Right atrium auricular region (tissue), 2 donors: ENCODE measurements at regions not wholly inside any gene's neighbourhood (a gene's known extent, or its start where the extent isn't known, plus 50 kb on each side); places are given as distances from the start of the nearest gene placed in this dataset.

Experiments used
- DNase-seq: peaks from one replicate; pipeline ENCODE4 v3.0.0-alpha.2; 2019; ENCODE audit warnings: low spot score
- H3K27ac ChIP-seq, 2 donors: fragments of 200-600 bp; sonication (generic); 1 replicate in 1 of 2; 2 replicates in 1 of 2; pipeline ENCODE4 v1.5.1; 2016 to 2019
- H3K27me3 ChIP-seq, 2 donors: fragments of 200-600 bp; sonication (generic); one replicate each; pipeline versions ENCODE4 v1.5.1 to v1.6.0; 2017 to 2019
- H3K36me3 ChIP-seq: fragments of 200-600 bp; sonication (generic); one replicate; pipeline ENCODE4 v1.5.1; 2016
- H3K4me1 ChIP-seq, 2 donors: fragments of 200-600 bp; sonication (generic); one replicate each; pipeline versions ENCODE4 v1.5.1 to v1.6.0; 2017 to 2019
- H3K4me3 ChIP-seq, 2 donors: fragments of 200-600 bp; sonication (generic); 1 replicate in 1 of 2; 2 replicates in 1 of 2; pipeline ENCODE4 v1.5.1; 2017 to 2019; ENCODE audit warnings: mild to moderate bottlenecking in 1 of 2, moderate library complexity in 1 of 2
- H3K9me3 ChIP-seq, 2 donors: fragments of 200-600 bp; sonication (generic); one replicate each; pipeline ENCODE4 v1.5.1; 2019
- TF ChIP-seq, protein P1 (sequence below), 2 donors: fragments of 200-600 bp; sonication (generic); IDR thresholded peaks; one replicate each; pipeline ENCODE4 v1.5.1; 2019; ENCODE audit warnings: antibody characterized with exemption in 2 of 2

DNA sequence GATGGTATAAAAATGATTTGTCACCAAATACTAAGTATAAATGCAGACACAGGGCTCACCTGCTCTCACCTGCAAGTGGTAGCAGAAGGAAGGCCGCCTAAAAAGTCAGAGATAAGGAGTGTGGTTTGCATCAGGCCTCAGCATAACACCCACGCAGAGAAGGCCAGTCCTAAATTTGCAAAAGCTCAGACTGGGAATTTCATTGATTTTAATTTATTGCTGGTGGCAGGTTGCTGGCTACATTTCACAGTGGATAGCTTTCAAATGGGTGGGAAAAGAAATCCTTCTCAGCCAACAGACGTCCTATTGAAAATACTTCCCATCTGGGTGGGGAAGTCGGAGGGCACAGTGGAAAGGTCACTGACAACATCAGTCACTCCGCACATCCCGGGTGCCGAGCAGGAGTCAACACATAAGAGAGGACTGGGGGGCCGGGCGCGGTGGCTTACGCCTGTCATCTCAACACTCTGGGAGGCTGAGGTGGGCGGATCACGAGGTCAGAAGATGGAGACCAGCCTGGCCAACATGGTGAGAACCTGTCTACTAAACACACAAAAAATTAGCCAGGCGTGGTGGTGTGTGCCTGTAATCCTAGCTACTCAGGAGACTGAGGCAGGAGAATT, 561.8 kb upstream of the MKI67 start:
- Histone ChIP-seq H3K27me3 (no peaks in the 10 kb centered on the region), H3K4me3 (no peak overlapping the region)

DNA sequence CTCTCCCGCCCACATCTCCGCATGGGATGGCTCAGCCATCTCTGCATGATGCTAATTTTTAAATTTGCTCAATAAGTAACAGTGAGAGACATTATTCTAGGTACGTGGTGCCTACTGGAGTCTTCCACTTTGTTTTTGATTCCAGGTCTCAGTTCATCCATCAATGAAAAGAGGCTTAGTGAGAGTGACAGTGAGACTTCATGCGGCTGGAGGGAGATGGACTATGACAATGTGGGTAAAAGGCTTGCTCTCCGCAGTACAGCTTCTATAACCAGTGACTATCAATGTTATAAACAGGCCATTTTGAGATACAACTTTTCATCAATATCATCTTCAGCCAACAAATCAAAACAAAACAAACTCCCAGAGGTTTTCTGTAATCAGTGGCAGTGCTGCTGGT, 563.4 kb upstream of the MKI67 start:
- TF ChIP-seq, protein P1, sequence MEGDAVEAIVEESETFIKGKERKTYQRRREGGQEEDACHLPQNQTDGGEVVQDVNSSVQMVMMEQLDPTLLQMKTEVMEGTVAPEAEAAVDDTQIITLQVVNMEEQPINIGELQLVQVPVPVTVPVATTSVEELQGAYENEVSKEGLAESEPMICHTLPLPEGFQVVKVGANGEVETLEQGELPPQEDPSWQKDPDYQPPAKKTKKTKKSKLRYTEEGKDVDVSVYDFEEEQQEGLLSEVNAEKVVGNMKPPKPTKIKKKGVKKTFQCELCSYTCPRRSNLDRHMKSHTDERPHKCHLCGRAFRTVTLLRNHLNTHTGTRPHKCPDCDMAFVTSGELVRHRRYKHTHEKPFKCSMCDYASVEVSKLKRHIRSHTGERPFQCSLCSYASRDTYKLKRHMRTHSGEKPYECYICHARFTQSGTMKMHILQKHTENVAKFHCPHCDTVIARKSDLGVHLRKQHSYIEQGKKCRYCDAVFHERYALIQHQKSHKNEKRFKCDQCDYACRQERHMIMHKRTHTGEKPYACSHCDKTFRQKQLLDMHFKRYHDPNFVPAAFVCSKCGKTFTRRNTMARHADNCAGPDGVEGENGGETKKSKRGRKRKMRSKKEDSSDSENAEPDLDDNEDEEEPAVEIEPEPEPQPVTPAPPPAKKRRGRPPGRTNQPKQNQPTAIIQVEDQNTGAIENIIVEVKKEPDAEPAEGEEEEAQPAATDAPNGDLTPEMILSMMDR (IDR thresholded peaks at IDR 0.05), result no peak
- no peak for DNase-seq
- H3K27me3 ChIP-seq, result no peaks in the 10 kb centered on the region
- no peaks in the 10 kb centered on the region for H3K36me3 ChIP-seq
- no peak overlapping the region for H3K4me3 ChIP-seq
- no peaks in the 10 kb centered on the region for H3K4me1 ChIP-seq
- no peaks in the 10 kb centered on the region for H3K9me3 ChIP-seq
- H3K27ac ChIP-seq, result no peak overlapping the region

More for the DNA sequence above, 561.8 kb upstream of the MKI67 start:
- no peak overlapping the region for H3K27ac ChIP-seq
- no peaks in the 10 kb centered on the region for H3K9me3 ChIP-seq
- no peak for DNase-seq
- TF ChIP-seq, protein P1 (IDR thresholded peaks at IDR 0.05), result no peak
- H3K4me1 ChIP-seq, result no peaks in the 10 kb centered on the region
- no peaks in the 10 kb centered on the region for H3K36me3 ChIP-seq

DNA sequence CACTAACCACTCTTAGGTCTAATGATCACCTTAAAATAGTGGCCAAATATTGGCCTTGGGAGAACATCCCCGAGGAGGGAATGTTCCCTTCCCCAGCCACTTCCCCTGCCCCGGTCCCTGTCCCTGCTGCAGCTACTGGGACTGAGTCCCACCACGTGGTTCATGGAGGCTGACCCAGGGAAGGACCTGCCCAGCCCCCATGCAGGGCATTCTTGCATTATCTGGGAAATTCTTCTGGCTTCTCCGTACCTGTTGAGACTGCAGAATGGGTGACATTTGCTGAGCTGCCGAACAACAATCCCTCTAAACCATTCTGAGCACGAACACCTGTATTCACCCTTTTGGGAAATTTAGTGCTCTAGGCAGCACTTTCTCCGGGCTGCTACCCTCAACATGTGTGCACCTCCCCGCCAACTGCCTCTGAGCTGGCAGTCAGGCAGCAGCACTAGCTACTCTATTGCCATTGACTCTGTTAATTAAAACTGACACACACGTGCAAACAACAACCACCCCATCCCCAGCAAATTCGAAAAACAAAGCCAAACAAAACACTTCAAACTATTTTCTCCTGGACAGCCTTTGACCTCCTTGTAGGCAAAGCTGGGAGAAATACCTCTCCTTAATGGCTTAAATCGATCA, 567.4 kb upstream of the MKI67 start:
- H3K27me3 ChIP-seq, result no peaks in the 10 kb centered on the region
- no peaks in the 10 kb centered on the region for H3K4me1 ChIP-seq
- H3K27ac ChIP-seq, result no peak overlapping the region
- no peaks in the 10 kb centered on the region for H3K9me3 ChIP-seq
- H3K36me3 ChIP-seq, result no peaks in the 10 kb centered on the region
- TF ChIP-seq, protein P1 (IDR thresholded peaks at IDR 0.05), result no peak
- H3K4me3 ChIP-seq, result no peak overlapping the region
- DNase-seq, result no peak

DNA sequence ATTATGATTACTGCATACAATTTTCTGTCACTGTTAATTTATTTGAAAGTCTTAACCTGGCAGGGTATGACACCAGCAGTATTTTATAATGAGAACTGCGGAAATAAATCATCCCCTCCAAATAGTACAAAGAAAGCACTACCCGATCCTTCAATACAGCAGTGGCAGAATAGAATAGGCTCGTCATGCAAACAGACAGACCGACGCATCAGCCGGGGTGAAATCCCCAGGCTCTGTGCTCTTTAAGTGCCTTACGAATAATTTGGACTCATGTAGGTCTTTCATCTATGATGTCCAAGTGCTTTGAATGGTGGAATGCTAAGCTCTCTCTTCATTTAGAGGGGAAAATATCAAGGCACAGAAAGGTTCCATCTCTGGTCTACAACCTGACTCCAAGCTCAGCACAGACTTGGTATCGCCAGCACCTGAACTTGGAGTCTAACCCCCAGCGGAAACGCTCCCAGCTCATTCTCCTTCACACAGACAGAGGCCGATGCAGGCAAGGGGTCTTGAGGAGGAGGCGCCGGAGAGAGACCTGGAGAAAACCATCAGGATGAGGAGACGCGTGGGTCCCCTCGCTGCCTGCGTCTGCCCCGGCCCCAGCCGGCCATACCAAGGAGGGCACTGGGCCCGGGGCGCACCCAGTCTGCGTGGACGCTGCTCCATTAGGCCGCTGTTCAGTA, 568.1 kb upstream of the MKI67 start:
- H3K27ac ChIP-seq, result no peak overlapping the region
- H3K4me3 ChIP-seq, result no peak overlapping the region
- DNase-seq, result no peak
- H3K36me3 ChIP-seq, result no peaks in the 10 kb centered on the region
- H3K27me3 ChIP-seq, result no peaks in the 10 kb centered on the region
- no peaks in the 10 kb centered on the region for H3K9me3 ChIP-seq
- TF ChIP-seq, protein P1 (IDR thresholded peaks at IDR 0.05), result no peak
- no peaks in the 10 kb centered on the region for H3K4me1 ChIP-seq

DNA sequence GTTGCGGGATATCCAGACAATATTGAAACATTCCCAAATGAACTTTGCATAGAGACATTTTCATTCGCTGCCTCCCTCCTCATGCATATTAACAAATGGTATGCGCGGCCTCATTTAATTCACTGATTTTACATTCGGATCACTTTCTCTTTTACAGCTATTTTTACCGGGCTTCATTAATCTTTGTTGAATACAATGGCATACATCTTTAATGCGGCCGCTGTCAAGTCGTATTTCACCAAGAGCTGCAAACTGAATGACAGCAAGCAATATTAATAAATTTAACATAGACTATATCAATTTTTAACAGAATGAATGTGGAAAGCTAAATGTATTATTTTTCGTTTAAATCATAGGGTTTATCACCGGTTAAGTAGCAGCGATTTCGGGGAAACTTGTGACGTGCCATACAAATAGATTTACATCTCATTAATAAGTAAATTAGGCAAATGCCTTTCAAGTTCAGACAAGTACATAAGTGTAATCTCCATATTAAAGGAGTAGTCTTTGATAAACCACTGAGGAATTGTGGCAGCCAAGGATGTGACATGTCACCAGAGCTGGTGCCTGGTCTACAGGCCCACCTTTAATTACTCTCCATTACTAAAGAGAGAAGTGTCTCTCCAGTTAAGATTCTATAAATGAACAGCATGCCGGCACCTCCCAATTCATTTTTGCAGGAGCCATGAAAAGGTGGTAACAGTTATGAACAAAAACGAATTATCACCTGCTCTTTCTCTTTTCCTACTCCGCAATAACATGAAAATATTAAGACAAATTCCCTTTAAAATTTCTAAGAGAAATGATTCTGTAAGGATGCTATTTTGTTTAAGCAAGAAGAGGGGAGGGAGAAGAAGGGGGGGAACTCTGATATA, 568.9 kb upstream of the MKI67 start:
- H3K4me3 ChIP-seq, result no peak overlapping the region
- H3K27me3 ChIP-seq, result no peaks in the 10 kb centered on the region
- H3K36me3 ChIP-seq, result no peaks in the 10 kb centered on the region
- no peaks in the 10 kb centered on the region for H3K4me1 ChIP-seq
- no peak overlapping the region for H3K27ac ChIP-seq
- TF ChIP-seq, protein P1 (IDR thresholded peaks at IDR 0.05), result no peak
- H3K9me3 ChIP-seq, result no peaks in the 10 kb centered on the region
- DNase-seq, result no peak
